ENCODE measurements at regions not wholly inside any gene's neighbourhood (a gene's known extent, or its start where the extent isn't known, plus 50 kb on each side); places are given as distances from the start of the nearest gene placed in this dataset.

DNA sequence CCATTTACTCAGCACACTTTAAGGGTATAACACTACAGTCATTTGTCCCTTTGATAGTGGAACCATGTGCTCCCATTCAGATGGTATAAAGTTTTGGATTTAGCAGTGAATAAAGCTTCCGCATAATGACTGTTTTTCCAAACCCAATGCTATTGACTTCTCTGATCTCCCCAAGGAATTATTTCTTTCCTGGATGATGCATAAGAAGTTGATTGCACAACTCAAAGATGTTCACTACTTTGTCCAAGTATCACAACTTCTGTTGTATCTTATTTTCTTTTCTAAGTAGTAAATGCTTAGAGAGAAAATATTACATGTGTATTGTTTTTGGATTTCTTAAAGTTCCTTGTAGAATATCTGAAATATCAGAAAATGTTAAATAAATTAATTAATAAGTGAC, 300.2 kb downstream of the GPM6A start:
- no peak for FAIRE-seq
- no peak for DNase-seq (ENCODE audit: insufficient read length, low spot score)

DNA sequence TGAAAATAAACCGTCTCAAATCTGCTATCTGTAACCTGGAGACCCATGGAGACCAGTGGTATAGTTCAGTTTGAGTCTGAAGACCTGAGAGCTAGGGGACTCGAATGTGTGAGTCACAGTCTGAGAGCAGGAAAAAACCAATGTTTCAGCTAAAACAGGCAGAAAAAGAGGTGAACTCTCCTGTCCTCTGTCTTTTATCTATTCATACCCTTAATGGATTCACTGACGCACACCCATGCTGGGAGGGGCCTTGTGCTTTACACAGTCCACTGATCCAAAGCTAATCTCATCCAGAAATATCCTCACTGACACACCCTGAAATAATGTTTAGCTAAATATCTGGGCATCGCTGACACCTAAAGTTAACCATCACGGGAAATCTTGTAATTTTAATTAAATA, 297.9 kb downstream of the GPM6A start:
- FAIRE-seq: no peak
- no peak for DNase-seq (ENCODE audit: insufficient read length, low spot score)

DNA sequence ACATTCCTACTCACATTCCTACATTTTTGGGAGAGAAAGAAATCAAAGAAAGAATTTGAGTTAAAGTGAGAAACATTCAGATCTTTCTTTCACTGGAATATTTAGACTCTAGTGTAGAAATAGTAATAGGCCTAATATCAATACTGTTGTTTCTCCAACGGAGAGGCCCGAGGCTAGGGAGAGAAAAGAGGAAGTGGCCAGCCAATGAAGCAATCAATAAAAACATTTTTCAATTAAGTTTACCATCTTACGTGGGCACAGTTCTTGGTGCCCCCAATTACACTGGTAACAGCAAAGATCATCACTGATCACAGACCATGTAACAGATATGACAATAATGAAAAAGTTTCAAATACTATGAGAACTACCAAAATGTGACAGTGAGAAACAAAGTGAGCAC, 281.4 kb downstream of the GPM6A start:
- DNase-seq (ENCODE audit: insufficient read length, low spot score): no peak
- no peak for FAIRE-seq

DNA sequence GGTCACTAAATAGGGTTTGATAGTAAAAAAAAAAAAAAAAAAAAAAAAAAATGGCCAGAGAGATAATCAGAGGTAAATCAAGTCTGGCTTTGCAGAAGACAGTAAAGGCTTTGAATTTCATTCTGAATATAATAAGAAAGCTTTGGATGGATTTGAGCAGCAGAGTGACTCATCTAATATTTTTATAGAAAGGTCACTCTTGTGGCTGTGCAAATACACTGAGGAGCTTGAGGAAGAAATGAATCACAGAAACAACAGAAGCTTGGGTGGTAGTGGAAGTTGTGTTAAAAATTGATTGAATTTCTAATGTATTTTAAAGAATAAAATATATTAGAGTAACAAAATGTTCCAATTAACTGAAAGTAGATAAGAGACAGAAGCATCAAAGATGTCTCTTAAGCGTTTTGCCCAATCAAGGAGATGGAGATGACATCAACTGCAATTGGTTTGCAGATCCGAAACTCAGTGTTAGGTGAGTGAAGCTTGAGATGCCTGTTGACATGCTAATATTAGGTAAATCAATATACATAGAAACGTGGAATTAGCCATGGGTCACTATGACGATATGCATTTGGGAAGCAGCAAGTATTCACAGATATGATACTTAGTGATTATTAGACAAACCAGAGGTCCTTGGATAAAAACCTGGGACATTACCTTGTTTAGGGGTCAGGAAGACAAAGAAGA, 280.5 kb downstream of the GPM6A start:
- FAIRE-seq: no peak
- no peak for DNase-seq (ENCODE audit: insufficient read length, low spot score)

DNA sequence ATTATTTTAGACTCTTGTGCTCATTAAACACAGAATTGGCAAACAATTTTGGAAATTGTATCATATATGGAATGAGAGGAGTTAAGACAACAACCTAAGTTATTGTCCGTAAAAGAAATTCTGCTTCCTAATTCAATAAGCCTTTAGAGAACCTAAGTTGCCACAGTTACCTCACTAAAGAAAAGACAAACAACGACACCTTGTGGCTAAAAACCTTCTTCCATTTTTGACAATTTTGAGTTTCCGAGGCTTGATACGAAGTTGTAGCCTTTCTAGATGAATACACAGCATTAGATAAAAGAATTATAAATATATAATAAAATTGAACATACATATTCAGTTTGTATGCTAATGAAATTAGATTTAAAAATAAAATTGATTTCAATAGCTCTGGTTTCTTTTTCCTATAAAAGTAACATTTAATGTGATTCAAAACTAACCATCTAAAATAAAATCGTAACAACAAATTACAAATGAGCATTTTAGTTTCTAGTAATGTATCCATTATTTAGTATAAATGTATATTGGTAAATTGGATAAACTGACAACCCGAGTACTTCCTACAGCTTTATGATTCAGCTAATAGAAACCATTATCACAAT, 275.1 kb downstream of the GPM6A start:
- peak; percentile 49 for FAIRE-seq
- no peak for DNase-seq (ENCODE audit: insufficient read length, low spot score)

DNA sequence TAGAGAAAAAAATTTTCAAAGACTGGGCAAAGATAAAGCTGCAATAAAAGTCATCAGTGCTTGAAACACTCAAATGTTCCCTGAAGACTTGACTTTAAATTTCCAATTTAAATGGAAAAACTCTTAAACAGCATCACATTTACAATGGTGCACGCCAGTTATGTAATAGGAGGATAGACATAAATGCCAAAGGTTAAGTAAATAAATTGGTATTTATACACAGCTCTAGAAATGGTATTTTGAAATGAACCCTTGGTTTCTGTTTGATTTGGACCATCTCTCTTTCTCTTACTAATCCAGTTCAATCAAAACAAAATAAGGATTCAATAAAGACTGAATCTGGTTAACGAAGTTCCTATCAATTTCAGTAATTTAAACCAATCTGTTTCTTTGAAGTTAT, 272.6 kb downstream of the GPM6A start:
- no peak for FAIRE-seq
- DNase-seq (ENCODE audit: insufficient read length, low spot score): no peak

DNA sequence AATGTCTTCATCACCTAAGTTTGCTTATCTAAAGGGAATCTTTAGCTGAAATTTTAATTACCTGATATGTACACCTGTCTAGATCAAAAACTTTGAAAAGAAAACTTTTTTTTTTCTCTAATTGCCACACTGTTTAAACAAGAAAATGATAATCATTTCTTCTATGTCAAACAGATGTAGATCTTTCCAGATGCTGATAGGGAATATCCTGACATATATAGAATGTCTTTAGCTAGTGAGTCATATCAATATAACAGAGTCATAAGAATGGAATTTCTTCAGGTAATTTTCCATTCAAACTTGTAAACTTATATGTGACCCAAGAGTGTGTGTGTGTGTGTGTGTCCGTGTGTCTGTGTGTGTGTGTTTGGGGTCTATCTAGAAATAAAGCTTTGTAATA, 271.9 kb downstream of the GPM6A start:
- DNase-seq (ENCODE audit: insufficient read length, low spot score) (no peak), FAIRE-seq (no peak)

DNA sequence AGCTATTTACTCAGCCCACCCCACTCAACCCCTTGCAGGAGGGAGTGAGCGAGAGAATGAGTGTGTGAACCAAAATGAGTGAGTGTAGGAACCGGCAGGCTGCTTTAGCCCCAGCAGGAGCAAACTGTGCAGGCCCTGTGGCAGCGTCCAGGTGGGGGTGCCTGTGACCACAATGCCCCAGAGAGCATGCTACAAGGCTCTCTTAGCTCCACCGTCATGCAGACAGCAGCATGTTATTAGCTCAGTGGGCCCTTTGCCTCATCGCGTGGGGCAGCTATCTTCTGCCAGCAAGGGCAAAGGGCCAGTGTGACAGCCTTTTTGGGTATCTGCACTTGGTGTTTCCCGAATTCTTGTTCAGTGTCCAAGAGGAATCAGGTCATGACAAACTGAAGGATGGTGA, 271.3 kb downstream of the GPM6A start:
- DNase-seq (ENCODE audit: insufficient read length, low spot score) (no peak), FAIRE-seq (no peak)

DNA sequence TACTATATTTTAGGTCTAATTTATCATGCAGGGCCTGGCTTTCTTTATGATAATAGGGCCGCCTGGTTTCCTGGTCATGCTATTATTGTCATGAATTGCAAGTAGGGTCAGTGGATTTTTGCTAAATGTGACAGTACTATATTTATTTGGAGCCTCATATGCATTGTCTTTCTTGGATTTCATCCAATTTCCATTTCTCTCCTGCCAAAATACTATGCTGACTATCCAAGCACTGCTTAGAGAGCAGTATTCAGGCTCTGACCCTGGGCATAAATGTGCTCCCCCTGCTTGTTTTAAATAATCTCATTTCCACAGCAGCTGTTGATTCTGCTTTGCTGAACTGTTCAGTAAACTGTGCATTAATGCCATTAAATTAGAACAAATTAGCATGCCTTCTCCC, 269.3 kb downstream of the GPM6A start:
- DNase-seq (ENCODE audit: insufficient read length, low spot score) (no peak), FAIRE-seq (no peak)

DNA sequence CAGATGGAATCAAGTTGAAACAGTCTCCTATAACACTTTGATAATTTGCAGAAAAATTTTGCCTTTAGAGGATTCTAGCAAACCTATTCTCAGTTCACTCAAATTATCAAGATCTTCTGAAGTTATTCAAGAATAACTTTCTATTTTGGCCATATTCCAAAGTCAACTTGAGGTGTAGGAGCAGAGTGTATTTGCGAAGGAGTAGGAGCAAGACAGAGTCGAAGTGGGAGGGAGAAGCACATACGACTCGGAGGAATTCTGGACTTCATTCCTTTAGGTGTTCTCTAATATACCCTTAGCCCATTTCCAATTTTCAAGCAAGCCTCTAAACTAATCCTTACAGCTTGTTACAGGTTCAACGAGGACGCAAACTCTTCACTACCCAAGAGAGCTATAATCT, 252.9 kb downstream of the GPM6A start:
- DNase-seq (ENCODE audit: insufficient read length, low spot score) (no peak), FAIRE-seq (no peak)

DNA sequence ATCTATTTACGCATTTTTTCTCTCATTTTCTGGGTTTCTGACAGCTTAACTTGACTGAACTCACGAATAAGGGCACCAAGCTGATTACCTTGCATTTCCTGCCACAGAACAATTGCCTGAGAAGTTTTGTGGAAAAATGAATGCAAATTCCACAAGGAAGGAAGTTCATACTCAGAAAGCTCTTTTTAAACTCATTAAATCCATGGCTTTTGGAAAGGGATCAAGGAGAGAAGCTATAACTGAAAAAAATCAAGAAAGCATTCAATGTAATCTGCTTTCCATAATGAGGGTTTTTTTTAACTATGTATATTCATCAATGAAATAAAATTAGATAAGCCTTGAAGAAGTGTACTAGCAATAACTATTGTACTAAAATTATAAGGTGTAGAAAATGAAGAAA, 252.5 kb downstream of the GPM6A start:
- FAIRE-seq: no peak
- no peak for DNase-seq (ENCODE audit: insufficient read length, low spot score)

DNA sequence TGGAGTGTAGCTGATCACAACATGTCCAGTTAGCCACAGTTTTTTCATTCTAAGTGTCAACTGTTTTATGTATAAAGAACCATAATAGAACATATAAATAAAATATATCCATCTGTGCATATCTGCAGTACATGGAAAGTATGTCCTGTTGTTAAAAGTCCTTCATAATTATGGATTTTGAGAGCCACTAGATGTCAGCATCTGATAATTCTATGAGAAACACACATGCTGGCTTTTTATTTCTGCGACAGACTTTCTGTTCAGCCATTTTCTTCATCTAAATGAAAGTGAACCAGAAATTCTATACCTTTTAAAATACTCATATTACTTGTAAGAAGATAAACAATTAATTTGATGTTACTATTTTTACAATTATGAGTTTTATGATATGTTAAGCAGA, 251.5 kb downstream of the GPM6A start:
- FAIRE-seq: no peak
- no peak for DNase-seq (ENCODE audit: insufficient read length, low spot score)

DNA sequence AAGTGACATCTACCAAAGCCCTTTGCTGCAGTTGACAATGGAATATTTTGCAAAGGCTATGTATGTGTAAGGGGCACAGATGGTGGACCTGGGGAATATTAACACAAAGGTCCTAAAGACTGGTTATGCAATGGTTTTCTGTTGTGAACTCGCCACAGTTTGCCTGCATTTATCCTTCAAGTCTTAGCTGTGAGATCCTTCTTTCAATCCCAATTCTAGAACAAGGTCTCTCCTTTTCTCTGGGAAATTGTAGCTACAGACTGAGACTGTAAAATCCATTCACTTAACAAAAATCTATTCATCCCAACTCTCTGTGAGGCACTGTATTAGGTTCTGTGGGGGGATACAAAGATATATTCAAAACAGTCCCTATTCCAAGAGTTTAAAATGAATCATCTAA, 250.4 kb downstream of the GPM6A start:
- DNase-seq (ENCODE audit: insufficient read length, low spot score) (no peak), FAIRE-seq (no peak)

DNA sequence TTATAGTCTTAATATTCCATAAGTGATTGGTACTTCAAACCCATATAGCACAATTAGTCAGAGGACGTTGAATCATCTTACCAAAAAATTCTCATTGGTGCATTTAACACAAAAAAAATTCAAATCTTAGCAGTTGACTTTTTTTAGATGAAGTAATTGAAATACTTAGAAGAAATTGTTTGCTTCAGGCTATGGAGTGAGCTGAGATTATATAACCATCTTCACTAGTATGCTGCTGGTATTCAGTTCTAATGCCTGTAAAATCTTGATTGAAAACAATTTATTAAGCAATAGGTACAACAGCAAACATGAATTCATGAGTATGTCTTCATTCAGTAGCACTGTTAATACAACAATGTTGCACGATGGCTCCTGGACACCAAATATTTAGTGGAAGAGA, 250.0 kb downstream of the GPM6A start:
- FAIRE-seq (no peak), DNase-seq (ENCODE audit: insufficient read length, low spot score) (no peak)

DNA sequence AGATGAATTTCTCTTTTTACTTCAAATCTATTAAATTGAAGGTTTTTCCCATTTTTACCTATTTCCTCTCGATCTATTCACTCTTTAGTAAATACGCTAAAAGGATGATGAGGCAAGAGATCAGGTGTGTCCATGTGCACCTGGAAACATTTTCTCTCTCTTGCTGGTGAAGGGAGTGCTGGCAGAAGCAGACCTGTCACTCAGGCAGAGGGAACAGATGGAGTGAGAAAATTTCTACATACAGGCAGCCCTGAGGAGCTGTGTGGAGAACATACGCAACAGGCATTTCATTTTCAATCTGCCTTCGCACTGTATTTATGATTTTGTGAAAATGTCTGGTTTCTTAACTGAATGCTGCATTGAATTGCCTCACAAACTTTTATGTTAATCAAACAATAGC, 249.5 kb downstream of the GPM6A start:
- no peak for DNase-seq (ENCODE audit: insufficient read length, low spot score)
- no peak for FAIRE-seq

All from GM19239 (cell line).